ENCODE measurements at regions not wholly inside any gene's neighbourhood (a gene's known extent, or its start where the extent isn't known, plus 50 kb on each side); places are given as distances from the start of the nearest gene placed in this dataset.

- TF ChIP-seq CTCF (IDR thresholded peaks at IDR 0.05; ENCODE audit: low read depth, low read length) (no peak), EZH2phosphoT487 (IDR thresholded peaks at IDR 0.05; ENCODE audit: low read depth) (no peak)
These were observed 66.2 kb upstream of the SLC39A10 start for GRCh38 chr2:195590861-195591205.
